Thyroid gland (tissue), 4 donors: ENCODE measurements at regions not wholly inside any gene's neighbourhood (a gene's known extent, or its start where the extent isn't known, plus 50 kb on each side); places are given as distances from the start of the nearest gene placed in this dataset.

Experiments
- POLR2A ChIP-seq, 2 donors: fragments of 450-650 bp; IDR thresholded peaks; one replicate each; pipeline ENCODE4 v1.6.1; 2017; ENCODE audit warnings: antibody characterized with exemption in 2 of 2, mild to moderate bottlenecking in 2 of 2, moderate library complexity in 1 of 2
- TF ChIP-seq, protein P1 (sequence below), 6 experiments: fragments of 200-600 bp in 3 of 6; fragments of 450-650 bp in 3 of 6; sonication (generic) in 3 of 6; IDR thresholded peaks; one replicate each; pipeline ENCODE4 v1.5.1; 2016 to 2019; ENCODE audit warnings: antibody characterized with exemption in 6 of 6, mild to moderate bottlenecking in 2 of 6, inconsistent platforms in 1 of 6, moderate library complexity in 1 of 6

DNA sequence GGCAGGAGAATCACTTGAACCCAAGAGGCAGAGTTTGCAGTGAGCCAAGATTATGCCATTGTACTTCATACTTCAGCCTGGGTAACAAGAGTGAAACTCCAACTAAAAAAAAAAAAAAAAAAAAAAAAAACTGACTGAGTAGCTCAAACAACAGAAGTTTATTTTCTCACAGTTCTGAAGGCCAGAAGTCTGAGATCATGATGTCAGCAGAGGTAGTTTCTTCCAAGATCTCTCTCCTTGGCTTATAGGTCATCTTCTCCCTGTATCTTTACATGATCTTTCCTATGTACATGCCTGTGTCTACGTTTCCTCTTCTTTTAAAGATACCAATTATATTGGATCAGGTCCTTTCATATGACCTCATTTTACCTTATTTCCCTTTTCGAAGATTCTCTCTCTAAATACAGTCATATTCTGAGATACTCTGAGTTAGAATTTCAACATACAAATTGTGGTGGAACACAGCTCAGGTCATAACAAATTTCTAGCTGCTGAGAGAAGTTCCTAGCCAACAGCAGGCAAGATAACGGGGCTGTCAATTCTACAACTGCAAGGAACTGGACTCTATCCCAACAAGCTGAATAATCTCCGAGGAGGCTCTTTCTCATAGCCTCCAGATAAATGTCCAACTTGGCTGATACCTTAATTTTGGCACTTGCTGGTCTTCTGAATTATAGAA lies 187.7 kb upstream of the ADAMTS5 start:
- TF ChIP-seq, protein P1, sequence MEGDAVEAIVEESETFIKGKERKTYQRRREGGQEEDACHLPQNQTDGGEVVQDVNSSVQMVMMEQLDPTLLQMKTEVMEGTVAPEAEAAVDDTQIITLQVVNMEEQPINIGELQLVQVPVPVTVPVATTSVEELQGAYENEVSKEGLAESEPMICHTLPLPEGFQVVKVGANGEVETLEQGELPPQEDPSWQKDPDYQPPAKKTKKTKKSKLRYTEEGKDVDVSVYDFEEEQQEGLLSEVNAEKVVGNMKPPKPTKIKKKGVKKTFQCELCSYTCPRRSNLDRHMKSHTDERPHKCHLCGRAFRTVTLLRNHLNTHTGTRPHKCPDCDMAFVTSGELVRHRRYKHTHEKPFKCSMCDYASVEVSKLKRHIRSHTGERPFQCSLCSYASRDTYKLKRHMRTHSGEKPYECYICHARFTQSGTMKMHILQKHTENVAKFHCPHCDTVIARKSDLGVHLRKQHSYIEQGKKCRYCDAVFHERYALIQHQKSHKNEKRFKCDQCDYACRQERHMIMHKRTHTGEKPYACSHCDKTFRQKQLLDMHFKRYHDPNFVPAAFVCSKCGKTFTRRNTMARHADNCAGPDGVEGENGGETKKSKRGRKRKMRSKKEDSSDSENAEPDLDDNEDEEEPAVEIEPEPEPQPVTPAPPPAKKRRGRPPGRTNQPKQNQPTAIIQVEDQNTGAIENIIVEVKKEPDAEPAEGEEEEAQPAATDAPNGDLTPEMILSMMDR (IDR thresholded peaks at IDR 0.05) = no peak
- TF ChIP-seq POLR2A (IDR thresholded peaks at IDR 0.05) = no peak
